Stimulated activated CD8-positive, alpha-beta memory T cell treated with anti-CD3 and anti-CD28 coated beads, Interleukin-7, amount 100 ng/mL, for 24 hours (primary cell): ENCODE measurements at regions not wholly inside any gene's neighbourhood (a gene's known extent, or its start where the extent isn't known, plus 50 kb on each side); places are given as distances from the start of the nearest gene placed in this dataset.
"Not testable (repeated sequence)": the region's sequence is repeated elsewhere in the genome, so short reads cannot be mapped to it uniquely, and the experiment has no call there.

Source experiments
- DNase-seq: peaks from one replicate; pipeline ENCODE4 v3.0.0-alpha.2; 2020; ENCODE audit warnings: low read depth

- DNase-seq = no peak
These were observed 79.7 kb upstream of the SFSWAP start for GRCh38 chr12:131631230-131631629.

GRCh38 chr12:131631889-131632651 lies 78.8 kb upstream of the SFSWAP start:
- DNase-seq = not testable (repeated sequence)

- DNase-seq = not testable (repeated sequence)
These were observed 78.3 kb upstream of the SFSWAP start for GRCh38 chr12:131632652-131633023.

- not testable (repeated sequence) for DNase-seq
These were observed 77.3 kb upstream of the SFSWAP start for GRCh38 chr12:131633610-131634009.

GRCh38 chr12:131634037-131634436 lies 76.9 kb upstream of the SFSWAP start:
- no peak for DNase-seq

- not testable (repeated sequence) for DNase-seq
These were observed 75.9 kb upstream of the SFSWAP start for GRCh38 chr12:131635012-131635411.

- DNase-seq = no peak
These were observed 75.3 kb upstream of the SFSWAP start for GRCh38 chr12:131635491-131636122.

GRCh38 chr12:131636266-131636665 lies 74.6 kb upstream of the SFSWAP start:
- DNase-seq = no peak

GRCh38 chr12:131636940-131637750 lies 73.7 kb upstream of the SFSWAP start:
- DNase-seq = no peak

GRCh38 chr12:131637986-131638385 lies 72.9 kb upstream of the SFSWAP start:
- DNase-seq = no peak

GRCh38 chr12:131639270-131639940 lies 71.5 kb upstream of the SFSWAP start:
- DNase-seq = no peak

- no peak for DNase-seq
These were observed 70.4 kb upstream of the SFSWAP start for GRCh38 chr12:131640525-131640924.

- DNase-seq = no peak
These were observed 69.6 kb upstream of the SFSWAP start for GRCh38 chr12:131641315-131641714.

GRCh38 chr12:131642101-131642540 lies 68.8 kb upstream of the SFSWAP start:
- no peak for DNase-seq

GRCh38 chr12:131642771-131643170 lies 68.1 kb upstream of the SFSWAP start:
- DNase-seq = no peak

GRCh38 chr12:131643631-131644452 lies 67.0 kb upstream of the SFSWAP start:
- DNase-seq = no peak

- DNase-seq = no peak
These were observed 66.4 kb upstream of the SFSWAP start for GRCh38 chr12:131644481-131644880.

GRCh38 chr12:131644917-131645316 lies 66.0 kb upstream of the SFSWAP start:
- not testable (repeated sequence) for DNase-seq

- DNase-seq = not testable (repeated sequence)
These were observed 65.3 kb upstream of the SFSWAP start for GRCh38 chr12:131645557-131645956.

GRCh38 chr12:131646444-131646843 lies 64.4 kb upstream of the SFSWAP start:
- DNase-seq = not testable (repeated sequence)

GRCh38 chr12:131647667-131648066 lies 63.2 kb upstream of the SFSWAP start:
- no peak for DNase-seq
